ENCODE measurements at regions not wholly inside any gene's neighbourhood (a gene's known extent, or its start where the extent isn't known, plus 50 kb on each side); places are given as distances from the start of the nearest gene placed in this dataset.
"Not testable (repeated sequence)": the region's sequence is repeated elsewhere in the genome, so short reads cannot be mapped to it uniquely, and the experiment has no call there.

DNA sequence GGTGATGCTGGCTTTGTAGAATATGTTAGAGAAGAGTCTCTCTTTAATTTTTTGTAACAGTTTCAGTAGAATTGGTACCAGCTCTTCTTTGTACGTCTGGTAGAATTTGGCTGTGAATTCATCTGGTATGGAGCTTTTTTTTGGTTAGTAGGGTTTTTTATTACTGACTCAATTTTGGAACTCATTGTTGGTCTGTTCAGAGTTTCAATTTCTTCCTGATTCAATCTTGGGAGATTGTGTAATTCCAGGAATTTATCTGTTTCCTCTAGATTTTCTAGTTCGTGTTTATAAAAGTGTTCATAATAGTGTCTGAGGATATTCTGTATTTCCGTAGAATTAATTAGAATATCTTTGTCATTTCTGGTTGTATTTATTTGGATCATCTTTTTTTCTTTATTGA is 943.5 kb downstream of the TRIB2 start:
- Histone ChIP-seq H3K27me3 (ENCODE audit: control insufficient read depth in 1 of 2, insufficient read depth in 2 of 2, low read length in 2 of 2) (no peaks in the 10 kb centered on the region), H3K36me3 (ENCODE audit: control insufficient read depth in 2 of 2, insufficient read depth in 2 of 2, low read length in 2 of 2) (no peaks in the 10 kb centered on the region), H3K4me3 (ENCODE audit: low read length in 2 of 2) (no peak overlapping the region), H3K4me1 (ENCODE audit: control insufficient read depth, insufficient read depth, low read length) (no peaks in the 10 kb centered on the region), H3K9ac (ENCODE audit: low read length in 2 of 2) (no peak overlapping the region), H3K9me3 (ENCODE audit: control insufficient read depth in 2 of 2, low read length in 2 of 2) (no peaks in the 10 kb centered on the region), H3K27ac (ENCODE audit: low read length) (no peak overlapping the region)

DNA sequence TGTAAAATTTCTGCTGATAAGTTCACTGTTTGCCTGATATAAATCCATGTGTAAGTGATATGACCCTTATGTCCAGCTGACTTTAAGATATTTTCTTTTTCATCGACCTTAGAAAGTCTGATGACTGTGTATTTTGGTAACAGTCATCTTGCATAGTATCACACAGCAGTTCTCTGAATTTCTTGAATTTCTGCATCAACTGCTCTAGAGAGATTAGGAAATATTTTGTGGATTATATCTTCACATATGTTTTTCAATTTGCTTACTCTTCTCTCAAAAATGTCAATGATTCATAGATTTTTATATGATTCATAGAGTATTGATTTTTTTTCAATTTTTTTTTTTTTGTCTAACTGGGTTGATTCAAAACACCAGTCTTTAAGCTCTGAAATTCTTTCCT is 945.3 kb downstream of the TRIB2 start:
- no peak overlapping the region for H3K9ac ChIP-seq (ENCODE audit: low read length in 2 of 2)
- no peaks in the 10 kb centered on the region for H3K27me3 ChIP-seq (ENCODE audit: control insufficient read depth in 1 of 2, insufficient read depth in 2 of 2, low read length in 2 of 2)
- no peaks in the 10 kb centered on the region for H3K9me3 ChIP-seq (ENCODE audit: control insufficient read depth in 2 of 2, low read length in 2 of 2)
- no peaks in the 10 kb centered on the region for H3K4me1 ChIP-seq (ENCODE audit: control insufficient read depth, insufficient read depth, low read length)
- H3K27ac ChIP-seq (ENCODE audit: low read length): no peak overlapping the region
- no peaks in the 10 kb centered on the region for H3K36me3 ChIP-seq (ENCODE audit: control insufficient read depth in 2 of 2, insufficient read depth in 2 of 2, low read length in 2 of 2)
- H3K4me3 ChIP-seq (ENCODE audit: low read length in 2 of 2): no peak overlapping the region

DNA sequence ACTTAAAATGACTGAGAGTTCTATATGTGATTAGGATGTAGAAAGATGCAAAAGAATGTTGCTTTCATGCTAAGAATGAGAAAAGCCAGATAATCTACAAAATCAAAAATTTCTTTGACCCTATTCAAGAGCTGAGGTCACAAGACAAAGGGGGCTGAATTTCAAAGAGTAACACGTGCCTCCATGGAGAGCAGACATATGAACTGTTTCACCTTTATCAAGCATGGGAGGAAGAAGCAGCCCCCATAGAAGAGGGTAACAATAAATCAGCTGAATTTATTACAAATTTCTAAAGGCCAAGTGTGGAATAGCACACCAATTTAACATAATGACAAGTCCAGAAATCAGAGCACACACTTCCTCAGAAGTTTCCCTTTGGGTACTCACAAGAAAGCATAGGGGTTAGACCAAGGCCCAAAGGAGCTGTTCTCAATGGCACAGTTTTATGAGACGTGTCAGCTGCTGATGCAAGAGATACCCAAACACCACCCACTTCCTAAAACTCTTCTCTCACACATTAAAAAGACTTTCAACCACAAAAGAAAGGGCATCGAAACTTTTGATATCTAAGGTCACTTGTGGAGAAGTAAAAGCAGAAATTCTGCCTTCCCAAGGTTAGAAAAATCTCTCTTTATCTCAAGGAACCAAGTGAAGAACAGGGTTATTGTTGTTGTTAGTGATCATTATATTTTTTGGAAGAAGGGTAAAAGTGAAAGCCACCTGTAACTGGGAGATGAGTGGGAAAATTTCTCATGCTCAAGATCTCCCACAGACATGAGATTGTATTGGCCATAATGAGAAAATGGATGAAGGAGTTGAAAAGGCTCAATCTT is 950.1 kb downstream of the TRIB2 start:
- H3K4me3 ChIP-seq (ENCODE audit: low read length in 2 of 2): no peak overlapping the region
- H3K9me3 ChIP-seq (ENCODE audit: control insufficient read depth in 2 of 2, low read length in 2 of 2): no peaks in the 10 kb centered on the region
- no peaks in the 10 kb centered on the region for H3K27me3 ChIP-seq (ENCODE audit: control insufficient read depth in 1 of 2, insufficient read depth in 2 of 2, low read length in 2 of 2)
- H3K9ac ChIP-seq (ENCODE audit: low read length in 2 of 2): no peak overlapping the region
- no peak overlapping the region for H3K27ac ChIP-seq (ENCODE audit: low read length)
- H3K4me1 ChIP-seq (ENCODE audit: control insufficient read depth, insufficient read depth, low read length): no peaks in the 10 kb centered on the region
- H3K36me3 ChIP-seq (ENCODE audit: control insufficient read depth in 2 of 2, insufficient read depth in 2 of 2, low read length in 2 of 2): no peaks in the 10 kb centered on the region

DNA sequence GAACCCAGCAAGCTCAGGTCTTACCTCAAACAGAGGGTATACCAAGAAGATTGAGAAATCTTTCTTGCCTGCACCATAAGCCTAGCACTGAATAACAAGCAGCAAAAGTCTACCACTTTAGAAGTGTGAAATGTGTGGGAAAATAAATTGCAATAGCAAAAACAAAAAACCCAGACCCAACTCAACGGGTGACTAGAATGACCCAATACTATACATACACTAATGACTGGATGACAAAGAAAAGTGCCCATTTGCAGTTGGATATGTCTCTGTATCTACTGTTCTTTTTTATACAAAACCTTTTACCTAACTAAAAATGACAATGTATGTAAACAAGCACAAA is 950.6 kb downstream of the TRIB2 start:
- Histone ChIP-seq H3K4me3 (ENCODE audit: low read length in 2 of 2) (no peak overlapping the region), H3K9me3 (ENCODE audit: control insufficient read depth in 2 of 2, low read length in 2 of 2) (no peaks in the 10 kb centered on the region), H3K9ac (ENCODE audit: low read length in 2 of 2) (no peak overlapping the region), H3K36me3 (ENCODE audit: control insufficient read depth in 2 of 2, insufficient read depth in 2 of 2, low read length in 2 of 2) (no peaks in the 10 kb centered on the region), H3K27me3 (ENCODE audit: control insufficient read depth in 1 of 2, insufficient read depth in 2 of 2, low read length in 2 of 2) (no peaks in the 10 kb centered on the region), H3K27ac (ENCODE audit: low read length) (no peak overlapping the region), H3K4me1 (ENCODE audit: control insufficient read depth, insufficient read depth, low read length) (no peaks in the 10 kb centered on the region)

DNA sequence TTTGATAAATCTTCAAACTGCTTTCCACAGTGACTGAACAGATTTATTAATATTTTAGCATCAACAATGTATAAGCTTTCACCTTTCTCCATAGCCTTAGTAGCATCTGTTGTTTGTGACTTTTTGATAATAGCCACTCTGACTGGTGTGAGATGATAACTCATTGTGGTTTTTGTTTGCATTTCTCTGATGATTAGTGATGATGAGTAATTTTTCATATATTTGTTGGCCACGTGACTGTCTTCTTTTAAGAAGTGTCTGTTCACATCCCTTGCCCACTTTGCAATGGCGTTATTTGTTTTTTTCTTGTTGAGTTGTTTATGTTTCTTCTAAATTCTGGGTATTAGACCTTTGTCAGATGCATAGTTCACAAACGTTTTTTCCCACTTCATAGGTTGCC is 952.9 kb downstream of the TRIB2 start:
- Histone ChIP-seq H3K9me3 (ENCODE audit: control insufficient read depth in 2 of 2, low read length in 2 of 2) (no peaks in the 10 kb centered on the region), H3K4me3 (ENCODE audit: low read length in 2 of 2) (no peak overlapping the region), H3K9ac (ENCODE audit: low read length in 2 of 2) (no peak overlapping the region), H3K27ac (ENCODE audit: low read length) (no peak overlapping the region), H3K27me3 (ENCODE audit: control insufficient read depth in 1 of 2, insufficient read depth in 2 of 2, low read length in 2 of 2) (no peaks in the 10 kb centered on the region), H3K4me1 (ENCODE audit: control insufficient read depth, insufficient read depth, low read length) (no peaks in the 10 kb centered on the region), H3K36me3 (ENCODE audit: control insufficient read depth in 2 of 2, insufficient read depth in 2 of 2, low read length in 2 of 2) (no peaks in the 10 kb centered on the region)

DNA sequence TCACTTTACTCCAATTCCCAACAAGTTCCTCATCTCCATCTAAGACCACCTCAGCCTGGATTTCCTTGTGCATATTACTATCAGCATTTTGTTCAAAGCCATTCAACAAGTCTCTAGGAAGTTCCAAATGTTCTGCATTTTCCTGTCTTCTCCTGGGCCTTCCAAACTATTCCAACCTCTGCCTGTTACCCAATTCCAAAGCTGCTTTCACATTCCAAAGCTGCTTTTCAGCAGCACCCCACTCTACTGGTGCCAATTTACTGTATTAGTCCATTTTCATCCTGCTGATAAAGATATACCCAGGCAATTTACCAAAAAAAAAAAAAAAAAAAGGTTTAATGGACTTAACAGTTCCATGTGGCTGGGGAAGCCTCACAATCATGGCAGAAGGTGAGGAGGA is 957.1 kb downstream of the TRIB2 start:
- H3K27ac ChIP-seq (ENCODE audit: low read length); H3K9ac ChIP-seq (ENCODE audit: low read length in 2 of 2); H3K4me3 ChIP-seq (ENCODE audit: low read length in 2 of 2); H3K9me3 ChIP-seq (ENCODE audit: control insufficient read depth in 2 of 2, low read length in 2 of 2); H3K4me1 ChIP-seq (ENCODE audit: control insufficient read depth, insufficient read depth, low read length); H3K36me3 ChIP-seq (ENCODE audit: control insufficient read depth in 2 of 2, insufficient read depth in 2 of 2, low read length in 2 of 2); H3K27me3 ChIP-seq (ENCODE audit: control insufficient read depth in 1 of 2, insufficient read depth in 2 of 2, low read length in 2 of 2): not testable (repeated sequence)

DNA sequence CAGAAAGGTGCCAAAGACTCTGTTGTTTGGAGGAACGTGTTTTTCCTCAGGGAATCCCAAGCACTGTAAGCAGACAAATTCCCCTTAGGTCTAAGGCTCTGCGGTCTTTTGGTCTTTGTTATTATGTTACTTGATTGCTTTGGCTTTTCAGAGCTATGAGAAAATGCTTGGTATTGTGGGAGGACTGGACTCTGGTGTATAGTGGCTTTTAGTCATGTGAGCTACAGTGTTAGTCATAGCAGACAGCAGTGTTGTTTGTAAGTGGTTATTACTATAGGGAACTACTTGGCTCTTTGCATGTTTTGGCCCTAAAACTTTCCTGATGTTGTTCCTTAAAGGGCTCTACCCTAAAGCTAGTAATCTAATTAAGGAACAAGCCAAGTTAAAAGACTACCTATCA is 956.2 kb upstream of the LRATD1 start:
- H3K27me3 ChIP-seq (ENCODE audit: control insufficient read depth in 1 of 2, insufficient read depth in 2 of 2, low read length in 2 of 2): no peaks in the 10 kb centered on the region
- H3K9ac ChIP-seq (ENCODE audit: low read length in 2 of 2): no peak overlapping the region
- H3K4me1 ChIP-seq (ENCODE audit: control insufficient read depth, insufficient read depth, low read length): no peaks in the 10 kb centered on the region
- H3K36me3 ChIP-seq (ENCODE audit: control insufficient read depth in 2 of 2, insufficient read depth in 2 of 2, low read length in 2 of 2): no peaks in the 10 kb centered on the region
- H3K4me3 ChIP-seq (ENCODE audit: low read length in 2 of 2): no peak overlapping the region
- no peak overlapping the region for H3K27ac ChIP-seq (ENCODE audit: low read length)
- no peaks in the 10 kb centered on the region for H3K9me3 ChIP-seq (ENCODE audit: control insufficient read depth in 2 of 2, low read length in 2 of 2)

DNA sequence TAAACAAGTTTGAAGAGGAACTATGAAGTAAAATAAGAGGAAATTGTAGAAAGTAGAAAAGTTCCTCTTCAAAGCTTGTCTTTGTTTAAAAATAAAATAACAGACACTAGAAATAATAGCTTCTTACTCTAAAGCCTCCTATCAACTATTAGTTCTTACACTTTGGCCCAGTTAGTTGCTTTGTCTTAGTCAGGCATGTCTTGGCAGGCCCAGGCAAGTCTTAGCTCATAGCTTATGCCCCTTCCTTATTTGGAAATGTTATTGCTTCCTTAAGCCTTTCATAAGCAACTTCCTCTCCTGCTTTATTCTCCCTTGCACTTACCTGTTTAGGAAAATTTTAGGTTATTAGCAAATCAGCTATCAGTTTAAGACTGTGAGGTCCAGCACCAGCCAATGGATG is 950.6 kb upstream of the LRATD1 start:
- Histone ChIP-seq H3K36me3 (ENCODE audit: control insufficient read depth in 2 of 2, insufficient read depth in 2 of 2, low read length in 2 of 2) (no peaks in the 10 kb centered on the region), H3K27me3 (ENCODE audit: control insufficient read depth in 1 of 2, insufficient read depth in 2 of 2, low read length in 2 of 2) (no peaks in the 10 kb centered on the region), H3K4me3 (ENCODE audit: low read length in 2 of 2) (no peak overlapping the region), H3K9me3 (ENCODE audit: control insufficient read depth in 2 of 2, low read length in 2 of 2) (peaks cover 3 to 4% of the 10 kb centered on the region in 2 donors), H3K9ac (ENCODE audit: low read length in 2 of 2) (no peak overlapping the region), H3K27ac (ENCODE audit: low read length) (no peak overlapping the region), H3K4me1 (ENCODE audit: control insufficient read depth, insufficient read depth, low read length) (no peaks in the 10 kb centered on the region)

DNA sequence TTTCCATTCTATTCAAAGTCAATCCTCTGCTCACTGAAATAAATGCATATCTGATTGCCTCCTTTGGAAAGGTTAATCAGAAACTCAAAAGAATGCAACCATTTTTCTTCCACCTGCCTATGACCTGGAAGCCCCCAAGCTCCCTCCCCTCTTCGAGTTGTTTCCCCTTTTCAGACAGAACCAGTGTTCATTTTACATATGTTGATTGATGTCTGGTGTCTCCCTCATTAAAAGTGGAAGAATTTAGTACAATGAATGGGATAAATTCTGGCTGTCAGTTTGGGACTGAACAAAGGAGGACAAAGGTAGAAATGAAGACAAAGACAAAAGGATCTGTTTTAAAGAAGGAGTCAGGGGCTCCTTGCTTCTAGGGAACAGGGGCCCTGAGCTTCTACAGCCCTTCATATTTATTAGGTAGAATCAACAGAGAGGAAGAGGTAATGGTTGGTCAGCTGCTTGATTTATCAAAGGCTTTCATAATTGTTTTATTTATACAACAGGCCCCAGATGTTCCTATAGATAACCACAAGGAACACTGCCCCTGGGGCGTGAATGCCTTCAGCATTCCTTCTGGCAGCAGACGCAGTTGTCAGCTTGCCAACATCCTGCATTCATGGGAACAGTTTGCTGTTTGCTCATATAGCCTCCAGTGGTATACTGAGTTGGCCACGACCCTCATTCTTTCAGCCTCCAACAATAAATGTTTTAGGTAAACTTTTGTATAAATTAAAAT is 949.8 kb upstream of the LRATD1 start:
- no peaks in the 10 kb centered on the region for H3K27me3 ChIP-seq (ENCODE audit: control insufficient read depth in 1 of 2, insufficient read depth in 2 of 2, low read length in 2 of 2)

DNA sequence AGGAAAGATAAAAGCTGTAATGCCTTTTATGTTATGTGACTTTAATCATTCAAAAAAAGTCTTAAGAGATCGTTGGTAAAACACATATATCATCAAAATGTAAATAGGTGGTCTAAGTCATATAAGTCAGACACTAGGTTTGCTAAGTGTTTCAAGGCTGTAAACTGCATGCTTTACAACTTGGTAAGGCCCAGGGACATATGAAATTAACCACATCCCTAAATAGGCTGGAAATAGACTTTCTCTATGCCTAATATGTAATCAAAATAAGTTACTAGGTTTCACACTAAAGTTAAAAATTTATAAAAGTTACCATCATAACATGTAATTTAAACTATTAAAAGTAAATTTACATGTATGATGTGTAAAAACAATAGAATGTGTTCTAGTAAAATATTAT is 946.3 kb upstream of the LRATD1 start:
- Histone ChIP-seq H3K9ac (ENCODE audit: low read length in 2 of 2) (no peak overlapping the region), H3K4me1 (ENCODE audit: control insufficient read depth, insufficient read depth, low read length) (no peaks in the 10 kb centered on the region), H3K36me3 (ENCODE audit: control insufficient read depth in 2 of 2, insufficient read depth in 2 of 2, low read length in 2 of 2) (no peaks in the 10 kb centered on the region), H3K9me3 (ENCODE audit: control insufficient read depth in 2 of 2, low read length in 2 of 2) (peaks cover 3 to 7% of the 10 kb centered on the region in 2 donors), H3K27me3 (ENCODE audit: control insufficient read depth in 1 of 2, insufficient read depth in 2 of 2, low read length in 2 of 2) (no peaks in the 10 kb centered on the region), H3K4me3 (ENCODE audit: low read length in 2 of 2) (no peak overlapping the region), H3K27ac (ENCODE audit: low read length) (no peak overlapping the region)

More for the DNA sequence above, 949.8 kb upstream of the LRATD1 start:
- no peaks in the 10 kb centered on the region for H3K36me3 ChIP-seq (ENCODE audit: control insufficient read depth in 2 of 2, insufficient read depth in 2 of 2, low read length in 2 of 2)
- H3K4me1 ChIP-seq (ENCODE audit: control insufficient read depth, insufficient read depth, low read length): no peaks in the 10 kb centered on the region
- H3K9ac ChIP-seq (ENCODE audit: low read length in 2 of 2): no peak overlapping the region
- H3K9me3 ChIP-seq (ENCODE audit: control insufficient read depth in 2 of 2, low read length in 2 of 2): peaks cover 3 to 5% of the 10 kb centered on the region in 2 donors
- no peak overlapping the region for H3K4me3 ChIP-seq (ENCODE audit: low read length in 2 of 2)
- H3K27ac ChIP-seq (ENCODE audit: low read length): no peak overlapping the region

DNA sequence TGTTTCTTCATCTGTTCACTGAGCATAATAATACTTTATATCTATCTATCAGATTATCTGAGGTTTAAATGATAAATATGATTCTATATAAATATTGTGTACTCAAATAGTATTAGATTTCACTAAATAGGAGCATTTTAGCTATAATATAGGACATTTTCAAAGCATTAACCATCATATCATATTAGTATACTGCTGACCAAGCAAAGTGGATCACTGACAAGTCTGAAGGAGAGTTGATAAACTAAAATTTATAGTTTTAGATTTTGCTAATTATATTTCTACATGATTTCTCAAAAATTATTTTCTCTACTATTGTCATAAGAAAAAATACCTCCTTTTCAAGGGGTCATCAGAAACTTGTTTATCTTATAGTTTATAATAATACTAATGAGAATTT is 937.8 kb upstream of the LRATD1 start:
- H3K4me1 ChIP-seq (ENCODE audit: control insufficient read depth, insufficient read depth, low read length): no peaks in the 10 kb centered on the region
- H3K27me3 ChIP-seq (ENCODE audit: control insufficient read depth in 1 of 2, insufficient read depth in 2 of 2, low read length in 2 of 2): no peaks in the 10 kb centered on the region
- H3K9me3 ChIP-seq (ENCODE audit: control insufficient read depth in 2 of 2, low read length in 2 of 2): no peaks in the 10 kb centered on the region
- H3K4me3 ChIP-seq (ENCODE audit: low read length in 2 of 2): no peak overlapping the region
- no peak overlapping the region for H3K27ac ChIP-seq (ENCODE audit: low read length)
- no peak overlapping the region for H3K9ac ChIP-seq (ENCODE audit: low read length in 2 of 2)
- no peaks in the 10 kb centered on the region for H3K36me3 ChIP-seq (ENCODE audit: control insufficient read depth in 2 of 2, insufficient read depth in 2 of 2, low read length in 2 of 2)

Measured in stomach smooth muscle (tissue), 2 donors.